22Rv1 (cell line): ENCODE measurements at regions not wholly inside any gene's neighbourhood (a gene's known extent, or its start where the extent isn't known, plus 50 kb on each side); places are given as distances from the start of the nearest gene placed in this dataset.

Experiments used
- CTCF ChIP-seq: fragments of 450-650 bp; IDR thresholded peaks from 2 replicates; pipeline ENCODE4 v1.5.1; 2017; ENCODE audit warnings: mild to moderate bottlenecking
- ZFX ChIP-seq: fragments of 450-650 bp; IDR thresholded peaks from 2 replicates; pipeline ENCODE4 v1.6.1; 2017; ENCODE audit warnings: antibody characterized with exemption, borderline replicate concordance

- TF ChIP-seq CTCF = no peak
- TF ChIP-seq ZFX = no peak
Observed at GRCh38 chr15:91561371-91562100, 292.0 kb upstream of the SLCO3A1 start.
